BE2C (cell line): ENCODE measurements at regions not wholly inside any gene's neighbourhood (a gene's known extent, or its start where the extent isn't known, plus 50 kb on each side); places are given as distances from the start of the nearest gene placed in this dataset.

Experiments
- DNase-seq: peaks from one replicate; pipeline ENCODE4 v3.0.0-alpha.2; 2020
- H3K27me3 ChIP-seq: fragments of 250-450 bp; sonication (Bioruptor Pico); 2 replicates; pipeline ENCODE4 v1.5.1; 2020; ENCODE audit warnings: mild to moderate bottlenecking
- H3K36me3 ChIP-seq: fragments of 250-450 bp; sonication (Bioruptor Pico); 2 replicates; pipeline ENCODE4 v1.5.1; 2020; ENCODE audit warnings: mild to moderate bottlenecking
- H3K4me1 ChIP-seq: fragments of 250-450 bp; sonication (Bioruptor Pico); 2 replicates; pipeline ENCODE4 v1.5.1; 2020
- H3K4me3 ChIP-seq: 2 replicates; pipeline ENCODE4 v1.5.1; 2011; ENCODE audit warnings: low read depth, low read length
- H3K9me3 ChIP-seq: fragments of 250-450 bp; sonication (Bioruptor Pico); 2 replicates; pipeline ENCODE4 v1.5.1; 2020
- TF ChIP-seq, protein P1 (sequence below): IDR thresholded peaks from 2 replicates; pipeline ENCODE4 v1.5.1; 2012; ENCODE audit warnings: mild to moderate bottlenecking, low read depth, low read length

GRCh38 chr15:31559786-31560185 is 233.2 kb downstream of the KLF13 start:
- no peak for DNase-seq
- TF ChIP-seq, protein P1, sequence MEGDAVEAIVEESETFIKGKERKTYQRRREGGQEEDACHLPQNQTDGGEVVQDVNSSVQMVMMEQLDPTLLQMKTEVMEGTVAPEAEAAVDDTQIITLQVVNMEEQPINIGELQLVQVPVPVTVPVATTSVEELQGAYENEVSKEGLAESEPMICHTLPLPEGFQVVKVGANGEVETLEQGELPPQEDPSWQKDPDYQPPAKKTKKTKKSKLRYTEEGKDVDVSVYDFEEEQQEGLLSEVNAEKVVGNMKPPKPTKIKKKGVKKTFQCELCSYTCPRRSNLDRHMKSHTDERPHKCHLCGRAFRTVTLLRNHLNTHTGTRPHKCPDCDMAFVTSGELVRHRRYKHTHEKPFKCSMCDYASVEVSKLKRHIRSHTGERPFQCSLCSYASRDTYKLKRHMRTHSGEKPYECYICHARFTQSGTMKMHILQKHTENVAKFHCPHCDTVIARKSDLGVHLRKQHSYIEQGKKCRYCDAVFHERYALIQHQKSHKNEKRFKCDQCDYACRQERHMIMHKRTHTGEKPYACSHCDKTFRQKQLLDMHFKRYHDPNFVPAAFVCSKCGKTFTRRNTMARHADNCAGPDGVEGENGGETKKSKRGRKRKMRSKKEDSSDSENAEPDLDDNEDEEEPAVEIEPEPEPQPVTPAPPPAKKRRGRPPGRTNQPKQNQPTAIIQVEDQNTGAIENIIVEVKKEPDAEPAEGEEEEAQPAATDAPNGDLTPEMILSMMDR: no peak

GRCh38 chr15:31560643-31561042 is 234.0 kb downstream of the KLF13 start:
- TF ChIP-seq, protein P1: no peak
- no peak for DNase-seq
- Histone ChIP-seq H3K36me3 (no peaks in the 10 kb centered on the region), H3K4me3 (no peak overlapping the region), H3K4me1 (no peaks in the 10 kb centered on the region), H3K27me3 (no peaks in the 10 kb centered on the region), H3K9me3 (no peaks in the 10 kb centered on the region)

More at GRCh38 chr15:31559786-31560185, 233.2 kb downstream of the KLF13 start:
- Histone ChIP-seq H3K27me3 (no peaks in the 10 kb centered on the region), H3K9me3 (no peaks in the 10 kb centered on the region), H3K36me3 (no peaks in the 10 kb centered on the region), H3K4me1 (no peaks in the 10 kb centered on the region), H3K4me3 (no peak overlapping the region)

DNA sequence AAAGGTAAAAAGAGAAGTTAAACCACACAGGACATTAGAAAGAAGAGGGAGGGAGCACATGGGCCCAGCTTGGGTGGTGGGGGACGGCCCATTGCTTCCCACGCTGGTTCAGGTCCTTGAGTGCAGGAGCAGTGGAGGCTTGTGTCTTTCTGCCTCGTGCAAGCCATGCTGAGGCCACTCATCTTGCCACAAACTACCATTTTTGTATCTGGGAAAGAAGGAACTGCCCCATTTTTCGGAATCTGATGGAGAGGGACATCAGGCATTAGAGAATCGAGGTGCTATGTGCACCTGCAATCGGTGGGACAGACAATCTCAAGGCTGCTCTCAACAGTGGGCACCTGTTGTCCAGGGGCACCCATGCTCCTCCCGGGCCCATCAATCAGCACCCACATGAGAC is 234.5 kb downstream of the KLF13 start:
- no peaks in the 10 kb centered on the region for H3K4me1 ChIP-seq
- H3K36me3 ChIP-seq: no peaks in the 10 kb centered on the region
- DNase-seq: no peak
- TF ChIP-seq, protein P1: no peak
- H3K9me3 ChIP-seq: no peaks in the 10 kb centered on the region
- no peak overlapping the region for H3K4me3 ChIP-seq
- H3K27me3 ChIP-seq: no peaks in the 10 kb centered on the region

GRCh38 chr15:31563001-31563400 is 236.4 kb downstream of the KLF13 start:
- no peaks in the 10 kb centered on the region for H3K27me3 ChIP-seq
- no peaks in the 10 kb centered on the region for H3K36me3 ChIP-seq
- no peak for DNase-seq
- H3K4me1 ChIP-seq: no peaks in the 10 kb centered on the region
- H3K9me3 ChIP-seq: no peaks in the 10 kb centered on the region
- H3K4me3 ChIP-seq: no peak overlapping the region
- TF ChIP-seq, protein P1: no peak

GRCh38 chr15:31563421-31563820 is 236.8 kb downstream of the KLF13 start:
- H3K4me1 ChIP-seq: no peaks in the 10 kb centered on the region
- no peaks in the 10 kb centered on the region for H3K9me3 ChIP-seq
- DNase-seq: no peak
- H3K27me3 ChIP-seq: no peaks in the 10 kb centered on the region
- H3K36me3 ChIP-seq: no peaks in the 10 kb centered on the region
- no peak overlapping the region for H3K4me3 ChIP-seq
- TF ChIP-seq, protein P1: no peak

GRCh38 chr15:31567861-31568260 is 241.2 kb downstream of the KLF13 start:
- DNase-seq: no peak
- Histone ChIP-seq H3K9me3 (no peaks in the 10 kb centered on the region), H3K4me1 (no peaks in the 10 kb centered on the region), H3K36me3 (no peaks in the 10 kb centered on the region), H3K27me3 (peaks cover 25% of the 10 kb centered on the region), H3K4me3 (no peak overlapping the region)
- TF ChIP-seq, protein P1: no peak
